ENCODE measurements at regions not wholly inside any gene's neighbourhood (a gene's known extent, or its start where the extent isn't known, plus 50 kb on each side); places are given as distances from the start of the nearest gene placed in this dataset.

DNA sequence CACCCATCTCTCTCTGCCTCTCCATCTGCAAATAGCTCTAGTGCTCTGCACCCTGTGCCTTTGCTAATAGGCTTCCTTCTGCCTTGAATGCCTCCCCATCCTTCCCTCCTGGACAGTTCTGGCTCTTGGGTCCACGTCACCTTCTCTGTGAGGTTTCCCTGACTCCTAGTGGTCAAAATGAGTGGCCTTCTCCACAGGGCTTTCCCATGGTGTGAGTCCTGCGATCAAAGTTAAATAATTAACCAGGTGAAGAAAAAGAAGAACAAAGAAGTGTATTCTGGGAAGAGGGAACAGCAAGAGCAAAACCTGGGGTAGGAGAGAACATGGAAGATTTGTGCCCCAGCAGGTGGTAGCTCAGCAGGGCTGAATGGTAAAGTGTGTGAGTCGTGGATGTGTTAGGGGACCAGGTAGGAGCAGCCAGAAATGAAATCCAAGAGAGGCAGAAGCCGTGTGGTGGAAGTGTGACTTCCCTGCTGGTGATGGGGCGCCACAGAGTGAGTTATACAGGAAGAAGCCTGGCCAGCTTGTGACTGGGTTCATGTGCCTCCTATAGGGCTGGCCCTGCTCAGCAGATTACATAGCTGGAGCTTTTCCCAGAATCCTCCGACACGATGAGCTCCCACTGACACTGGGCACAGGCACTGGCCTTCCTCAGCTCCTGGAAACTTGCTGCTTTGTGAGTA, 93.8 kb upstream of the LDAH start:
- TF ChIP-seq POLR2A (IDR thresholded peaks at IDR 0.05) = no peak
- TF ChIP-seq, protein P1, sequence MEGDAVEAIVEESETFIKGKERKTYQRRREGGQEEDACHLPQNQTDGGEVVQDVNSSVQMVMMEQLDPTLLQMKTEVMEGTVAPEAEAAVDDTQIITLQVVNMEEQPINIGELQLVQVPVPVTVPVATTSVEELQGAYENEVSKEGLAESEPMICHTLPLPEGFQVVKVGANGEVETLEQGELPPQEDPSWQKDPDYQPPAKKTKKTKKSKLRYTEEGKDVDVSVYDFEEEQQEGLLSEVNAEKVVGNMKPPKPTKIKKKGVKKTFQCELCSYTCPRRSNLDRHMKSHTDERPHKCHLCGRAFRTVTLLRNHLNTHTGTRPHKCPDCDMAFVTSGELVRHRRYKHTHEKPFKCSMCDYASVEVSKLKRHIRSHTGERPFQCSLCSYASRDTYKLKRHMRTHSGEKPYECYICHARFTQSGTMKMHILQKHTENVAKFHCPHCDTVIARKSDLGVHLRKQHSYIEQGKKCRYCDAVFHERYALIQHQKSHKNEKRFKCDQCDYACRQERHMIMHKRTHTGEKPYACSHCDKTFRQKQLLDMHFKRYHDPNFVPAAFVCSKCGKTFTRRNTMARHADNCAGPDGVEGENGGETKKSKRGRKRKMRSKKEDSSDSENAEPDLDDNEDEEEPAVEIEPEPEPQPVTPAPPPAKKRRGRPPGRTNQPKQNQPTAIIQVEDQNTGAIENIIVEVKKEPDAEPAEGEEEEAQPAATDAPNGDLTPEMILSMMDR (IDR thresholded peaks at IDR 0.05) = no peak
- Histone ChIP-seq H3K27me3 (no peaks in the 10 kb centered on the region), H3K9me3 (no peaks in the 10 kb centered on the region), H3K27ac (no peak overlapping the region), H3K4me1 (no peaks in the 10 kb centered on the region), H3K4me3 (no peak overlapping the region), H3K36me3 (ENCODE audit: low read depth, missing control alignments) (no peaks in the 10 kb centered on the region)
- intact Hi-C loops (cut with DNase I; ENCODE audit: low total_unique reads) = no loop called here
- 59 to 66% methylated on average over 7 of the region's 7 CpGs for WGBS, 2 donors
- DNase-seq = no peak

DNA sequence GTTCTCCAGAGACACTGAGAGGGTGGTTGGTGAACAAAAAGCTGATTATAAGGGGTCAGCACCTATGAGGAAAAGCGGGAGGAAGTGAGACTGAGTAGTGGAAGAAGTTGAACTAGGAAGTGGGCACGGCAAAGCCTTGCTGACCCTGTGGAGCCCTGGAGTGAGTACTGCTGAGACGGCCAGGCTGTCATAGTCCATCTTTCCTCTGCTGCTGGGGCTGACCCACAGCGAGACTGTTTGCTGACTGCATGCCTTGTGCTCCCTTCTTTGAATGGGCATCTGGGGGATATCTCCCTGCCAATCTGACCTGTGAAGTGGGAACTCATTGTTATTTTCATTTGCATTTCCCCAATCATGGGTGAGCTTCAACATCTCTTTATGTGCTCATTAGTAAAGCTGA, 92.4 kb upstream of the LDAH start:
- no peak overlapping the region for H3K27ac ChIP-seq
- 79 to 81% methylated on average over 4 of the region's 4 CpGs for WGBS, 2 donors
- intact Hi-C loops (cut with DNase I; ENCODE audit: low total_unique reads) = no loop called here

DNA sequence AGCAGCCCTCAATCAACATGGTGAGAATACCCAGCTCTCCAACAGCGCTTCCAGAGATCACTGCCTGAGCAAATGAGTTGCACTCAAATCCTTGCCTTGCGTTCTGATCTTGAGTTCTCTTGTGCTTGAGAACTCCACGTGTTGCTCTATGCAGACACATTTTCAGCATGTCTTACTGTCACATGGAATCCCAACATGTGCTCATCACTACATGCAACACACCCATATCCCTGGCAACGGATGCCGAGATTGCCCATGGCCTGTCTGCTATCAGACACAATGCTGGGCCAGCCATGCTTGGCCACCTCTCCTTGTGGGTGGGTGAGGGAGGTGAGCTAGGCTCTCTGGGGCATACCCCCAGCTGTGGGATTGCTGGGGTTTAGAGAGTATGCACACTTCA, 91.9 kb upstream of the LDAH start:
- Histone ChIP-seq H3K9me3 (no peaks in the 10 kb centered on the region), H3K4me3 (no peak overlapping the region), H3K36me3 (ENCODE audit: low read depth, missing control alignments) (no peaks in the 10 kb centered on the region), H3K4me1 (no peaks in the 10 kb centered on the region), H3K27me3 (no peaks in the 10 kb centered on the region), H3K27ac (no peak overlapping the region)
- WGBS, 2 donors = 92 to 93% methylated on average over 5 of the region's 5 CpGs
- TF ChIP-seq, protein P1 (IDR thresholded peaks at IDR 0.05) = no peak
- TF ChIP-seq POLR2A (IDR thresholded peaks at IDR 0.05) = no peak
- no peak for DNase-seq
- intact Hi-C loops (cut with DNase I; ENCODE audit: low total_unique reads) = no loop called here

More for the DNA sequence above, 92.4 kb upstream of the LDAH start:
- H3K4me3 ChIP-seq = no peak overlapping the region
- TF ChIP-seq POLR2A (IDR thresholded peaks at IDR 0.05) = no peak
- TF ChIP-seq, protein P1 (IDR thresholded peaks at IDR 0.05) = no peak
- no peak for DNase-seq
- no peaks in the 10 kb centered on the region for H3K27me3 ChIP-seq
- H3K4me1 ChIP-seq = no peaks in the 10 kb centered on the region
- H3K9me3 ChIP-seq = no peaks in the 10 kb centered on the region
- H3K36me3 ChIP-seq (ENCODE audit: low read depth, missing control alignments) = no peaks in the 10 kb centered on the region

DNA sequence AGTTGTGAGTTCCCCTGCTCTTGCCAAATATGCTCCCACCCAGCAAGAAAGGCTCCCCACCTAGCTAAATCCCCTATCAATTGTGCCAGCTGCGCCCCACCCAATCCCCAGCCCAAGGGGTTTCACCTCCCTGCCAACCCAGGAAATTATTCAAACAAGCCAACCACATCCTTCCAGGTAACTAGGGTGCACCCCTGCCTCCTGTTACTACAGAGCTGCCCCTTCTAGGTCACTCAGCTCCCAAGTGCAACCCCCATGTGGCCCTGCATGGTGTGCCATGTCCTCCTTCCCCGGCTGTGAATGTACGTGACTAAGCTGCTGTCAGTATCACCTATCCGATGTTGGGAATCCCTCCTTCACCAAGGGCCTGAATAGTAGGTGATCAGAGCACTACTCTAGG, 91.2 kb upstream of the LDAH start:
- DNase-seq = no peak
- Histone ChIP-seq H3K4me1 (no peaks in the 10 kb centered on the region), H3K27me3 (no peaks in the 10 kb centered on the region), H3K9me3 (no peaks in the 10 kb centered on the region), H3K36me3 (ENCODE audit: low read depth, missing control alignments) (no peaks in the 10 kb centered on the region), H3K4me3 (no peak overlapping the region), H3K27ac (no peak overlapping the region)
- intact Hi-C loops (cut with DNase I; ENCODE audit: low total_unique reads) = no loop called here
- 98 to 100% methylated on average over 3 to 4 of the region's 4 CpGs for WGBS, 2 donors
- no peak for TF ChIP-seq POLR2A (IDR thresholded peaks at IDR 0.05)
- TF ChIP-seq, protein P1 (IDR thresholded peaks at IDR 0.05) = no peak

DNA sequence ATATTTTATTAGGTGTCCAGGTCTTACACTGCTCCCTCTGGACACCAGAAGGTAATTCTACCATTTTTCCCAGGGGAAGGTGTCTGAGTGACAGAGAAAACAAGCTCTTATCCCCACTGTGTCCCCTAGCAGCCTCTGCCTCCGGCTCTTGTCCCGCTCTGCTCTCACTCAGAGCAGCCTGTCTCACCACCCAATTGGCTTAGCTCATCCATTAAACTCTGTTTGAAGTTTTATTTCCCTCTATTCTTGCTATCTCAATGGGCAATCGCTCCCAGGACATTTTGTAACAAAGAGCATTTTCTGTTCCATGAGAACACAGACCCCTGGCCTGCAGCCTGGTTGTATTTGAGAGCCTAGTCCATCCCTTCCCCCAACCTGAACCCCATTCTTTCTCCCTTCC, 90.6 kb upstream of the LDAH start:
- whole genome bisulfite sequencing, 2 donors = 33 to 36% methylated on average over 3 of the region's 3 CpGs
- Histone ChIP-seq H3K36me3 (ENCODE audit: low read depth, missing control alignments) (no peaks in the 10 kb centered on the region), H3K4me1 (no peaks in the 10 kb centered on the region), H3K27me3 (no peaks in the 10 kb centered on the region), H3K4me3 (no peak overlapping the region), H3K27ac (no peak overlapping the region), H3K9me3 (no peaks in the 10 kb centered on the region)
- no peak for TF ChIP-seq POLR2A (IDR thresholded peaks at IDR 0.05)
- TF ChIP-seq, protein P1 (IDR thresholded peaks at IDR 0.05) = no peak
- intact Hi-C loops (cut with DNase I; ENCODE audit: low total_unique reads) = no loop called here
- DNase-seq = peak; percentile 43
